ENCODE measurements at regions not wholly inside any gene's neighbourhood (a gene's known extent, or its start where the extent isn't known, plus 50 kb on each side); places are given as distances from the start of the nearest gene placed in this dataset.

- Histone ChIP-seq H3K27ac (ENCODE audit: low read depth in 2 of 2, low read length in 1 of 2) (no peak overlapping the region), H3K4me3 (ENCODE audit: low read depth in 2 of 2, low read length in 1 of 2) (no peak overlapping the region), H3K27me3 (ENCODE audit: insufficient read depth) (peaks cover 21% of the 10 kb centered on the region; the same call in 1 of the 2 replicates), H3F3A (replicated peaks; ENCODE audit: insufficient read depth) (peaks cover 4% of the 10 kb centered on the region), H2AFZ (ENCODE audit: low read depth) (no peak overlapping the region), H3K9me2 (no peaks in the 10 kb centered on the region), H3K4me2 (no peak overlapping the region), H3K9me3 (no peaks in the 10 kb centered on the region; the same call in 1 of the 2 replicates), H3K36me3 (replicated peaks in 1 of 2; ENCODE audit: control insufficient read depth in 1 of 2, insufficient read depth in 2 of 2, low read length in 1 of 2) (no peaks in the 10 kb centered on the region), H3K4me1 (ENCODE audit: control insufficient read depth in 1 of 2, insufficient read depth in 2 of 2, low read depth in 1 of 2, low read length in 1 of 2) (no peaks in the 10 kb centered on the region; a peak in 1 of 4 replicates), H3K9ac (no peak overlapping the region), H3K79me2 (ENCODE audit: insufficient read depth) (no peaks in the 10 kb centered on the region), H4K20me1 (ENCODE audit: insufficient read depth) (no peaks in the 10 kb centered on the region)
- 24% methylated on average over 2 of the region's 2 CpGs for WGBS (ENCODE audit: low lambda C conversion rate)
- no peak for DNase-seq
- TF ChIP-seq RCOR1 (IDR thresholded peaks at IDR 0.05; ENCODE audit: low read length) (no peak), CHD2 (IDR thresholded peaks at IDR 0.05; ENCODE audit: low read length, partially characterized antibody) (no peak), GATA2 (CRISPR knock-in tag; IDR thresholded peaks at IDR 0.05) (no peak), EZH2phosphoT487 (IDR thresholded peaks at IDR 0.05; ENCODE audit: borderline replicate concordance, low read depth) (no peak), ZBTB33 (IDR thresholded peaks at IDR 0.05; ENCODE audit: borderline replicate concordance, low read depth) (no peak), FOXM1 (IDR thresholded peaks at IDR 0.05; ENCODE audit: low read depth) (no peak), TEAD4 (IDR thresholded peaks at IDR 0.05; ENCODE audit: borderline replicate concordance, insufficient read depth) (no peak), TAF1 (IDR thresholded peaks at IDR 0.05; ENCODE audit: borderline replicate concordance, low read depth, low read length) (no peak), PBX3 (IDR thresholded peaks at IDR 0.05) (no peak), POLR2AphosphoS5 (IDR thresholded peaks at IDR 0.05; ENCODE audit: low read depth, low read length) (no peak)
- ChIA-PET CTCF (interaction anchor here (1.0 to 2.3 kb wide), 2 partner anchors 15 to 343 kb away, joined by 3 to 8 read pairs; partner anchors contain the start of gene SNX18), POLR2A (no interaction called here)
These were observed 125.1 kb downstream of the ESM1 start for GRCh38 chr5:54860321-54860720.

- CTCF ChIA-PET, result interaction anchor here (0.6 to 2.3 kb wide), 4 partner anchors 14 to 386 kb away, joined by 3 to 8 read pairs (median 4); partner anchors contain the start of gene SNX18
- DNase-seq, result no peak
- no peaks in the 10 kb centered on the region; a peak in 1 of 4 replicates for H3K4me1 ChIP-seq (ENCODE audit: control insufficient read depth in 1 of 2, insufficient read depth in 2 of 2, low read depth in 1 of 2, low read length in 1 of 2)
These were observed 126.1 kb downstream of the ESM1 start for GRCh38 chr5:54859316-54859715.

More at GRCh38 chr5:54859316-54859715, 126.1 kb downstream of the ESM1 start:
- TF ChIP-seq RCOR1 (IDR thresholded peaks at IDR 0.05; ENCODE audit: low read length), result no peak
- no peak for TF ChIP-seq ELF1 (IDR thresholded peaks at IDR 0.05)
- no peak for TF ChIP-seq POLR2AphosphoS5 (IDR thresholded peaks at IDR 0.05; ENCODE audit: low read depth, low read length)
- no peak for TF ChIP-seq FOXJ3 (CRISPR knock-in tag; IDR thresholded peaks at IDR 0.05)
- no peak for TF ChIP-seq FOSL2 (IDR thresholded peaks at IDR 0.05; ENCODE audit: borderline replicate concordance, low read depth)
- TF ChIP-seq REST (IDR thresholded peaks at IDR 0.05; ENCODE audit: low read depth, low read length), result no peak
- Histone ChIP-seq H3K4me3 (ENCODE audit: low read depth in 2 of 2, low read length in 1 of 2) (no peak overlapping the region), H2AFZ (ENCODE audit: low read depth) (no peak overlapping the region), H3K79me2 (ENCODE audit: insufficient read depth) (no peaks in the 10 kb centered on the region), H3K9me3 (no peaks in the 10 kb centered on the region; the same call in 1 of the 2 replicates), H3F3A (replicated peaks; ENCODE audit: insufficient read depth) (peaks cover 4% of the 10 kb centered on the region), H4K20me1 (ENCODE audit: insufficient read depth) (no peaks in the 10 kb centered on the region), H3K27ac (ENCODE audit: low read depth in 2 of 2, low read length in 1 of 2) (no peak overlapping the region), H3K4me2 (no peak overlapping the region), H3K27me3 (ENCODE audit: insufficient read depth) (peaks cover 20% of the 10 kb centered on the region; the same call in 1 of the 2 replicates), H3K36me3 (replicated peaks in 1 of 2; ENCODE audit: control insufficient read depth in 1 of 2, insufficient read depth in 2 of 2, low read length in 1 of 2) (no peaks in the 10 kb centered on the region), H3K9me2 (no peaks in the 10 kb centered on the region), H3K9ac (no peak overlapping the region)
- POLR2A ChIA-PET, result no interaction called here

Measured in SK-N-SH (cell line).